ENCODE measurements at regions not wholly inside any gene's neighbourhood (a gene's known extent, or its start where the extent isn't known, plus 50 kb on each side); places are given as distances from the start of the nearest gene placed in this dataset.

- Histone ChIP-seq H3K9ac (ENCODE audit: low read depth in 1 of 2, low read length in 2 of 2) (no peak overlapping the region), H3K4me1 (ENCODE audit: control insufficient read depth in 4 of 4, insufficient read depth in 4 of 4, low read length in 3 of 4) (no peaks in the 10 kb centered on the region), H3K36me3 (ENCODE audit: control insufficient read depth in 4 of 4, insufficient read depth in 3 of 4, low read depth in 1 of 4, low read length in 3 of 4) (no peaks in the 10 kb centered on the region), H3K4me3 (ENCODE audit: low read depth in 1 of 3, low read length in 3 of 3) (no peak overlapping the region), H3K27me3 (ENCODE audit: control insufficient read depth in 4 of 4, insufficient read depth in 4 of 4, low read length in 3 of 4) (no peaks in the 10 kb centered on the region), H3K27ac (ENCODE audit: low read depth in 1 of 2, low read length in 2 of 2) (no peak overlapping the region), H3K9me3 (ENCODE audit: control insufficient read depth in 4 of 4, low read length in 3 of 4) (no peaks in the 10 kb centered on the region)
- no peak for TF ChIP-seq NR2F2 (IDR thresholded peaks at IDR 0.05)
- TF ChIP-seq MAX (IDR thresholded peaks at IDR 0.05) = no peak
- no peak for TF ChIP-seq CTCF (IDR thresholded peaks at IDR 0.05; ENCODE audit: low read depth, low read length, missing input control)
- TF ChIP-seq SP1 (IDR thresholded peaks at IDR 0.05) = no peak
- TF ChIP-seq HNF4A (conservative IDR thresholded peaks at IDR 0.05) = no peak
- no peak for TF ChIP-seq GABPA (IDR thresholded peaks at IDR 0.05 in 1 of 2, conservative IDR thresholded peaks at IDR 0.05 in 1 of 2)
- TF ChIP-seq TAF1 (conservative IDR thresholded peaks at IDR 0.05) = no peak
- TF ChIP-seq JUND (IDR thresholded peaks at IDR 0.05) = no peak
- no peak for TF ChIP-seq HNF4G (IDR thresholded peaks at IDR 0.05)
- no peak for TF ChIP-seq FOXA2 (IDR thresholded peaks at IDR 0.05)
- no peak for TF ChIP-seq RXRA (IDR thresholded peaks at IDR 0.05)
- TF ChIP-seq, protein P1, sequence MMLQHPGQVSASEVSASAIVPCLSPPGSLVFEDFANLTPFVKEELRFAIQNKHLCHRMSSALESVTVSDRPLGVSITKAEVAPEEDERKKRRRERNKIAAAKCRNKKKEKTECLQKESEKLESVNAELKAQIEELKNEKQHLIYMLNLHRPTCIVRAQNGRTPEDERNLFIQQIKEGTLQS (IDR thresholded peaks at IDR 0.05) = no peak
- no peak for TF ChIP-seq YY1 (IDR thresholded peaks at IDR 0.05)
- TF ChIP-seq EGR1 (IDR thresholded peaks at IDR 0.05; ENCODE audit: low read depth in 2 of 2) = no peak
- TF ChIP-seq FOXA1 (IDR thresholded peaks at IDR 0.05) = no peak
- TF ChIP-seq RAD21 (IDR thresholded peaks at IDR 0.05) = no peak
- TF ChIP-seq, protein P2, sequence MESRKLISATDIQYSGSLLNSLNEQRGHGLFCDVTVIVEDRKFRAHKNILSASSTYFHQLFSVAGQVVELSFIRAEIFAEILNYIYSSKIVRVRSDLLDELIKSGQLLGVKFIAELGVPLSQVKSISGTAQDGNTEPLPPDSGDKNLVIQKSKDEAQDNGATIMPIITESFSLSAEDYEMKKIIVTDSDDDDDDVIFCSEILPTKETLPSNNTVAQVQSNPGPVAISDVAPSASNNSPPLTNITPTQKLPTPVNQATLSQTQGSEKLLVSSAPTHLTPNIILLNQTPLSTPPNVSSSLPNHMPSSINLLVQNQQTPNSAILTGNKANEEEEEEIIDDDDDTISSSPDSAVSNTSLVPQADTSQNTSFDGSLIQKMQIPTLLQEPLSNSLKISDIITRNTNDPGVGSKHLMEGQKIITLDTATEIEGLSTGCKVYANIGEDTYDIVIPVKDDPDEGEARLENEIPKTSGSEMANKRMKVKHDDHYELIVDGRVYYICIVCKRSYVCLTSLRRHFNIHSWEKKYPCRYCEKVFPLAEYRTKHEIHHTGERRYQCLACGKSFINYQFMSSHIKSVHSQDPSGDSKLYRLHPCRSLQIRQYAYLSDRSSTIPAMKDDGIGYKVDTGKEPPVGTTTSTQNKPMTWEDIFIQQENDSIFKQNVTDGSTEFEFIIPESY (IDR thresholded peaks at IDR 0.05) = no peak
- TF ChIP-seq REST (IDR thresholded peaks at IDR 0.05) = no peak
- 100% methylated on average over 1 of the region's 1 CpG for WGBS
- DNase-seq (ENCODE audit: low spot score) = no peak
Observed at GRCh38 chrX:150052226-150052625, 113.9 kb upstream of the EOLA2 start.
